ENCODE measurements at regions not wholly inside any gene's neighbourhood (a gene's known extent, or its start where the extent isn't known, plus 50 kb on each side); places are given as distances from the start of the nearest gene placed in this dataset.

- H3K27me3 ChIP-seq, result no peaks in the 10 kb centered on the region
- TF ChIP-seq POLR2AphosphoS5 (IDR thresholded peaks at IDR 0.05) (no peak), EP300 (IDR thresholded peaks at IDR 0.05) (no peak), POLR2A (IDR thresholded peaks at IDR 0.05) (no peak), CTCF (IDR thresholded peaks at IDR 0.05) (no peak)
- H3K36me3 ChIP-seq, result no peaks in the 10 kb centered on the region
- 43 to 90% methylated on average over 3 to 4 of the region's 5 CpGs for WGBS, 2 donors (ENCODE audit: low coverage in 1 of 2)
- peaks cover 0 to 35% (median 12%) of the 10 kb centered on the region in 3 donors for H3K4me1 ChIP-seq
- peak overlapping the region in 2 of 4 donors; percentile 51 to 58 for H3K27ac ChIP-seq
- H3K4me3 ChIP-seq, result no peak overlapping the region
- peak; percentile 59 for ATAC-seq
- H3K9me3 ChIP-seq, result no peaks in the 10 kb centered on the region
Observed at GRCh38 chr11:112525270-112525669, 264.6 kb upstream of the PLET1 start.

GRCh38 chr11:112525844-112526590 is 265.4 kb upstream of the PLET1 start:
- H3K9me3 ChIP-seq, result no peaks in the 10 kb centered on the region
- H3K27me3 ChIP-seq, result no peaks in the 10 kb centered on the region
- H3K4me3 ChIP-seq, result no peak overlapping the region
- 56 to 62% methylated on average over 4 to 7 of the region's 7 CpGs for WGBS, 2 donors (ENCODE audit: low coverage in 1 of 2)
- ATAC-seq, result no peak
- TF ChIP-seq CTCF (IDR thresholded peaks at IDR 0.05), result no peak
- TF ChIP-seq POLR2A (IDR thresholded peaks at IDR 0.05), result no peak
- TF ChIP-seq POLR2AphosphoS5 (IDR thresholded peaks at IDR 0.05), result no peak
- no peak for TF ChIP-seq EP300 (IDR thresholded peaks at IDR 0.05)
- no peak overlapping the region for H3K27ac ChIP-seq
- H3K4me1 ChIP-seq, result peaks cover 0 to 35% (median 12%) of the 10 kb centered on the region in 3 donors
- no peaks in the 10 kb centered on the region for H3K36me3 ChIP-seq

GRCh38 chr11:112526699-112527416 is 266.2 kb upstream of the PLET1 start:
- H3K36me3 ChIP-seq, result no peaks in the 10 kb centered on the region
- ATAC-seq, result peak; percentile 43
- TF ChIP-seq CTCF (IDR thresholded peaks at IDR 0.05) (no peak), POLR2A (IDR thresholded peaks at IDR 0.05) (no peak), EP300 (IDR thresholded peaks at IDR 0.05) (no peak), POLR2AphosphoS5 (IDR thresholded peaks at IDR 0.05) (no peak)
- H3K9me3 ChIP-seq, result no peaks in the 10 kb centered on the region
- peaks cover 0 to 35% (median 12%) of the 10 kb centered on the region in 3 donors for H3K4me1 ChIP-seq
- WGBS, 2 donors (ENCODE audit: low coverage in 1 of 2), result 29 to 83% methylated on average over 1 to 2 of the region's 2 CpGs
- no peak overlapping the region for H3K27ac ChIP-seq
- H3K4me3 ChIP-seq, result no peak overlapping the region
- H3K27me3 ChIP-seq, result no peaks in the 10 kb centered on the region

GRCh38 chr11:112529071-112529470 is 268.4 kb upstream of the PLET1 start:
- H3K4me1 ChIP-seq, result peaks cover 0 to 24% (median 5%) of the 10 kb centered on the region in 3 donors
- H3K27ac ChIP-seq, result no peak overlapping the region
- TF ChIP-seq CTCF (IDR thresholded peaks at IDR 0.05), result no peak
- no peak for TF ChIP-seq POLR2A (IDR thresholded peaks at IDR 0.05)
- no peak for TF ChIP-seq EP300 (IDR thresholded peaks at IDR 0.05)
- no peak for TF ChIP-seq POLR2AphosphoS5 (IDR thresholded peaks at IDR 0.05)
- no peak overlapping the region for H3K4me3 ChIP-seq
- no peaks in the 10 kb centered on the region for H3K27me3 ChIP-seq
- no peak for ATAC-seq
- H3K36me3 ChIP-seq, result no peaks in the 10 kb centered on the region
- no peaks in the 10 kb centered on the region for H3K9me3 ChIP-seq
- 76 to 88% methylated on average over 4 of the region's 4 CpGs for WGBS, 2 donors (ENCODE audit: low coverage in 1 of 2)
